GM18498 (cell line): ENCODE measurements at regions not wholly inside any gene's neighbourhood (a gene's known extent, or its start where the extent isn't known, plus 50 kb on each side); places are given as distances from the start of the nearest gene placed in this dataset.
"Not testable (repeated sequence)": the region's sequence is repeated elsewhere in the genome, so short reads cannot be mapped to it uniquely, and the experiment has no call there.

ENCODE experiments used
- ATAC-seq: cut with Tn5 transposase; IDR thresholded peaks from one replicate; pipeline ENCODE4 v1.9.1; 2021; ENCODE audit warnings: mild to moderate bottlenecking, moderate library complexity; ENCODE audit not compliant: unreplicated experiment

GRCh38 chr17:14451729-14452191, 150.9 kb downstream of the HS3ST3B1 start:
- ATAC-seq = no peak

GRCh38 chr17:14448818-14449217, 147.9 kb downstream of the HS3ST3B1 start:
- no peak for ATAC-seq

- no peak for ATAC-seq
Observed at GRCh38 chr17:14446825-14447224, 145.9 kb downstream of the HS3ST3B1 start.

- no peak for ATAC-seq
Observed at GRCh38 chr17:14444915-14445314, 144.0 kb downstream of the HS3ST3B1 start.

- no peak for ATAC-seq
Observed at GRCh38 chr17:14442798-14443528, 142.1 kb downstream of the HS3ST3B1 start.

GRCh38 chr17:14437176-14437575, 136.3 kb downstream of the HS3ST3B1 start:
- ATAC-seq = no peak

- ATAC-seq = no peak
Observed at GRCh38 chr17:14436266-14436665, 135.4 kb downstream of the HS3ST3B1 start.

GRCh38 chr17:14434506-14434905, 133.6 kb downstream of the HS3ST3B1 start:
- peak; percentile 78 for ATAC-seq

- ATAC-seq = no peak
Observed at GRCh38 chr17:14432079-14432478, 131.2 kb downstream of the HS3ST3B1 start.

GRCh38 chr17:14429084-14429483, 128.2 kb downstream of the HS3ST3B1 start:
- ATAC-seq = no peak

GRCh38 chr17:14428648-14429029, 127.8 kb downstream of the HS3ST3B1 start:
- peak; percentile 74 for ATAC-seq

- ATAC-seq = peak; percentile 95
Observed at GRCh38 chr17:14427900-14428647, 127.2 kb downstream of the HS3ST3B1 start.

- ATAC-seq = not testable (repeated sequence)
Observed at GRCh38 chr17:14423156-14423555, 122.3 kb downstream of the HS3ST3B1 start.

GRCh38 chr17:14417336-14417735, 116.5 kb downstream of the HS3ST3B1 start:
- ATAC-seq = no peak

GRCh38 chr17:14409292-14409691, 108.4 kb downstream of the HS3ST3B1 start:
- no peak for ATAC-seq

GRCh38 chr17:14407541-14407940, 106.7 kb downstream of the HS3ST3B1 start:
- ATAC-seq = no peak

GRCh38 chr17:14405189-14405588, 104.3 kb downstream of the HS3ST3B1 start:
- no peak for ATAC-seq
